GM10266 (cell line): ENCODE measurements at regions not wholly inside any gene's neighbourhood (a gene's known extent, or its start where the extent isn't known, plus 50 kb on each side); places are given as distances from the start of the nearest gene placed in this dataset.

Source experiments
- DNase-seq: peaks from one replicate; pipeline ENCODE4 v3.0.0; 2012; ENCODE audit errors: extremely low spot score
- TF ChIP-seq, protein P1 (sequence below): IDR thresholded peaks from 2 replicates; pipeline ENCODE4 v1.5.1; 2012; ENCODE audit warnings: mild to moderate bottlenecking, low read depth; ENCODE audit not compliant: control insufficient read depth, insufficient read depth; ENCODE audit errors: missing control alignments

DNA sequence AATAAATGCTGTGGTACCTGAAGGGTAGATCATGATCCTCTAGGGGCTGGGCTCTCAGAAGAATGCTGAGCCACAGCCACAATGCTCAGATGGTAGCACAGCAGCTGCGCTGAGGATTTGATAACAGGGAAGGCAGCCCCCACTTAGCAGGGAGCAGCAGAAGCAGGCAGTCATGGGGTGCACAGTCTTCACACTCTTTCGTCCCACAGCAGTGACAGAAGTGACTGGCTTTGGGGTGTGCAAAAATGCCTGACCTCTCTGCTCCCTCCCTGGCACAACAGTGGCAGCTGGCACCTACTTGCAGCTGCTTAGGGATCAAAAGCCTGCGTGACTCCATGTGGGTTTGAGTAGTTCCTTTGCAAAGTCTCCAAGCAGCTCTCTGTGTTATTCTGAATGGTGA, 1349.8 kb upstream of the RAG2 start:
- no peak for DNase-seq
- TF ChIP-seq, protein P1, sequence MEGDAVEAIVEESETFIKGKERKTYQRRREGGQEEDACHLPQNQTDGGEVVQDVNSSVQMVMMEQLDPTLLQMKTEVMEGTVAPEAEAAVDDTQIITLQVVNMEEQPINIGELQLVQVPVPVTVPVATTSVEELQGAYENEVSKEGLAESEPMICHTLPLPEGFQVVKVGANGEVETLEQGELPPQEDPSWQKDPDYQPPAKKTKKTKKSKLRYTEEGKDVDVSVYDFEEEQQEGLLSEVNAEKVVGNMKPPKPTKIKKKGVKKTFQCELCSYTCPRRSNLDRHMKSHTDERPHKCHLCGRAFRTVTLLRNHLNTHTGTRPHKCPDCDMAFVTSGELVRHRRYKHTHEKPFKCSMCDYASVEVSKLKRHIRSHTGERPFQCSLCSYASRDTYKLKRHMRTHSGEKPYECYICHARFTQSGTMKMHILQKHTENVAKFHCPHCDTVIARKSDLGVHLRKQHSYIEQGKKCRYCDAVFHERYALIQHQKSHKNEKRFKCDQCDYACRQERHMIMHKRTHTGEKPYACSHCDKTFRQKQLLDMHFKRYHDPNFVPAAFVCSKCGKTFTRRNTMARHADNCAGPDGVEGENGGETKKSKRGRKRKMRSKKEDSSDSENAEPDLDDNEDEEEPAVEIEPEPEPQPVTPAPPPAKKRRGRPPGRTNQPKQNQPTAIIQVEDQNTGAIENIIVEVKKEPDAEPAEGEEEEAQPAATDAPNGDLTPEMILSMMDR, result no peak

DNA sequence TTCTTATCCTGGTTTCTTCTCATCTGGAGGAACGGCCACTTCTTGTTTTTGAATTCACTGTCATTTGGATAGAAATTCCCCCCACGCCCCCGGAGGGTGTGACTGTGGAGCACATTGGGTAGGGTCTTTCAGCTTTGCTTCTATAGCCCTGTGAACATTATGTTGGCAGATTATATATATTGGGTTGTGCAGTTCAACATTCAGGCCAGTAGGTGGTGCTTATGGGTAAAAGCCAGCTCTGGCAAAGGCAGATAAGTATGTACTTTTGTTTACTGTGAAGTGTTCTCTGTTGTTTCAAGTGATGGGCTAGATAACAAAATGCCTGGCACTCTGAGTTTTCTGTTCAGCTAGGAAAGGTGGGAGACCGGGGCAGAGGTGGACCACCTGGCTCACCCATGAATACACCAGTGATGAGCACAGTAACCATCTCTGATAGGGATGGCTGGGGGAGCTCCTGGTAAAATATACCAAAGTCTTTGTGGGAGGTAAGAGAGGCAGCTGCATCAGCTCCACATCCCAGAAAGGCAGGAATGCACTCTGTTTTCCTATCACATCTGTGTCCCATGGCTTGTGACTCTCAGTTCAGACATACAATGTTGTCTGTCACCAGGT, 1348.2 kb upstream of the RAG2 start:
- TF ChIP-seq, protein P1, result peak; percentile 53
- DNase-seq, result peak; percentile 4

DNA sequence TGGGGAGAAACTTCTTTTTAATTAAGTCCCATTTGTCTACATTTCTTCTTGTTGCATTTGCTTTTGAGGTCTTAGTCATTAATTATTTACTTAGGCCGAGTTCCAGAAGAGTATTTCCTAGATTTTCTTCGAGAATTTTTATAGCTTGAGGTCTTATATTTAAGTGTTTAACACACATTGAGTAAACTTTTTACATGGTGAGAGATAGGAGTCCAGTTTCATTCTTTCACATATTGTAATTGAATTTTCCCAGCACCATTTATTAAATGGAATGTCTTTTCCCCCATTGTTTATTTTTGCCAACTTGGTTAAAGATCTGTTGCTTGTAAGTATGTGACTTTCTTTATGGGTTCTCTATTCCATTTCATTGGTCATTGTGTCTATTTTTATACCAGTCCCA, 1344.0 kb upstream of the RAG2 start:
- TF ChIP-seq, protein P1, result no peak
- DNase-seq, result no peak

DNA sequence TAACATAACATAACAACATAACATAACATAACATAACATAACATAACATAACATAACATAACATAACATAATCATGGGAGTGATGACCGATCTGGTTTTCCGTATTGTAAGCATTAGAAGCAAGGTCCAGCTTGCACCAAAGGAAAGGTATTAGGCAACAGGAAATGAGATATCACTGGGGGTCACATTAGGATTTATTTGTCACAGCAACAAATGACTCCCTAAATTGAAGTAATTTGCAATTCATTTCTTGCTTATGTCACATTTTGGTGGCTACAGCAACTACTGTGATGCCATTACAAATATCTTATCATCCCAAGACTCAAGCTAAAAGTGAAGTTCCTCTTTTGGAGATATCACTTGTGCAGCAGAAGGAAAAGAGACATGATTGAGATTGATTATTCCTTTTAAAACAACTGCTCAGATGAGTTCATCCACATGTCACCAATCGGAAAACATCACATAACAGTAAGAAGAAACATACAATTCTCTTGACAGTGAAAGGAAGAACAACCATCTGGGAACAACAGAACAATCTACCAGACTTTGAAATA, 1331.1 kb upstream of the RAG2 start:
- DNase-seq, result no peak
- TF ChIP-seq, protein P1, result no peak

DNA sequence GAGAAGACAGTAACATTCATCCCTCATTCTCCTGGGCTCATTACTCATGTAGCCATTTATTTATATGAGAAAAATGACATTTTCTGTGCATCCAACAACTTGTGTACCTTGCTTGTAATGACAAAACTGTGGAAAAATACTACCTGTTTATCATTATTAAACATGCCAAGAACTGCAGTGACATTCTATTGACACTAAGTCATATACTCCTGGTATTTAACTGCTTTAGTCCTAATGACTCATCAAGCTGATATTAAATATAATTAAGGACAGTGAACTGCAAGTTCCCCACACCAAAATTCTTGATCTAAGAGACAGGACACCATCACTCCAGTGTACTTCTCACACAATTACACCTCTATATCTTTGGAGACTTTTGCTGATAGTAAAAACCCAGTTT, 1328.7 kb upstream of the RAG2 start:
- DNase-seq, result no peak
- TF ChIP-seq, protein P1, result no peak

DNA sequence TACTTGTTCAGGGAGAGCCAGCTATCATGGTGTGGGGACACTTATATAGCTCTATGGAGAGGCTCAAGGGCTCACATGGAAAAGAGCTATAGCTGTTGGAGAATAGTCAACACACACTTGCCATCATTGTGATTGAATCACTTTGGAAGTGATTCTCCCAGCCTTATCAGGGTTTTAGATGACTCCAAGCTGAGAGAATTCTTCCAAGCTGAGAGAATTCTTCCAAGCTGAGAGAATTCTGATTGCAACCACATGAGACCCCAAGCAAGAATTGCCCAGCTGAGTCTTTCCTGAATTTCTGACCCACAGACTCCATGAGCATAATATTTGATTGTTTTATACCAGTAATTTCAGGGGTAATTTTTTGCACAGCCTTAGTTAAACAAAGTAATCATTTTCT, 1318.3 kb upstream of the RAG2 start:
- no peak for DNase-seq
- TF ChIP-seq, protein P1, result no peak

DNA sequence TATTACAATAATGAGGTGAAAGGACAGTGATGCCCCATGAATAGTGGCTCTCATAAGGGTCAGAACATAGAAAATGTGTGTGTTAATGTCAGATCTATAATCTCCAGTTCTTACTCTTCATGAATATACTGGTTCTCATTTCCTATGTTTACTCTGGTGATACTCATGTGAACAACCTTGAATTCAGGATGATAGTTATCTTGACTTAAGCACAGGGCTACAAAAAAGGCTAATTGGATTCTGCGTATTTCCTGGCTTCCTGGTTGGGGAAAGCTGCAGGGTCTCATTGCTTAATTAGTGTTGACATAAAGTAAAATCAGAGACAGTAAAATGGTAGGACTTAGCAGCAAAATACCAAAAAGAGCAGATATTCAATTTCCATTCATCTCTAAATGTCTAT, 1316.8 kb upstream of the RAG2 start:
- TF ChIP-seq, protein P1, result no peak
- no peak for DNase-seq
